Endometrium (tissue), 2 donors: ENCODE measurements at regions not wholly inside any gene's neighbourhood (a gene's known extent, or its start where the extent isn't known, plus 50 kb on each side); places are given as distances from the start of the nearest gene placed in this dataset.

Experiments
- FAIRE-seq: peaks from 2 replicates; lab custom pipeline; 2012; peaks lifted over from hg19 to GRCh38; lab: Jason Lieb, UNC
- donor health status: control.
- donor health status: control.

DNA sequence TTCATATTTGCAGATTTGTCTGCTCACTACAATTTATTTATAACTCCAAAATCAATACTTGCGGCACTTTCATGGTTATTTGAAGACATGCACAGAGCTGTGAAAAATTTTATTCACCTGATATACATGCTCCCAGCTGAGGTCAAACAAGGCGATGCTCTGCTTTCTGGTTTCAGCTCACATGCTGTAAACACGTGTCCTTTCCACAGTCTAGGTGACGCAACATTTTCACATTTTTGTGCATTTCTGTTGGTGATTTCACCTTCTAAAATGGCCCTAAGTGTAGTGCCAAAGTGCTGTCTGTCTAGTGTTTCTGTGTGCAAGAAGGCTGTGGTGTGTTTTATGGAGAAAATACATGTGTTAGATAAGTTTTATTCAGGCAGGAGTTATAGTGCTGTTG, 650.5 kb downstream of the RNF144B start:
- FAIRE-seq = no peak

DNA sequence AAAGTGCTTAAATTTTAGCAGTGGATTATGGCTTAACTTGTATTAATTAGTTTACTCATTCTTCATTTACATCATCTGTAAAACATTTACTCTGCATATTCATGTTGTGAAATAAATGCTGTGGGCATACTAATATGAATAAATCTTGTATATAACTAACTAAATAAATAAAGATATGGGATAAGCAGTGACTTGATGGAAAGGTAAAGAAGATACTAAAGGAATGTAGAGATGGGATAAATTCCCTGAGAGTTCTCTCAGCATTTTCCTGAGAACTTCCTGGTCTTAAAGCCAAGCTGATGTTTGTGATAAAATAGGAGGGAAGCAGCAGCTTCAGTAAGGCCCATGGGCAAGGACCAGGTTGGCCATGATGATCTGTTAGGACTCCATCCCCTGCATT, 652.1 kb downstream of the RNF144B start:
- FAIRE-seq = no peak

DNA sequence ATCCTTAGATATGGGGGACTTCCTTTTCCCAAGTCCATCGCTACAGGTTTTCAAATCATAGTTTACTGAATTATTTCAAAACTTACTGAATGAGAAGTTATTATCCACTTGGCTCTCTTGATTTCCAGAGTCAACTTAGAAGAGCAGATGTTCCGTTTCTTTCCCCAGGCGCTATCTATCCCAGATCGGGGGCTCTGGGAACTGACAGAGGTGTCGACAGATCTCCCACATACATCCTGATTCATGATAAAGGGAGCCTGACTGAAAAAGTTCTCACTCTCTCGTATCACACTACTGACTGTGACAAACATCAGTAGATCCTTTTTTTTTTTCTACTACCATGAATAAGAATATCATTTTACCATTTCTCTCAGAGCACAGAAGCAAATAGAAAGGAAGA, 654.8 kb downstream of the RNF144B start:
- FAIRE-seq = no peak

DNA sequence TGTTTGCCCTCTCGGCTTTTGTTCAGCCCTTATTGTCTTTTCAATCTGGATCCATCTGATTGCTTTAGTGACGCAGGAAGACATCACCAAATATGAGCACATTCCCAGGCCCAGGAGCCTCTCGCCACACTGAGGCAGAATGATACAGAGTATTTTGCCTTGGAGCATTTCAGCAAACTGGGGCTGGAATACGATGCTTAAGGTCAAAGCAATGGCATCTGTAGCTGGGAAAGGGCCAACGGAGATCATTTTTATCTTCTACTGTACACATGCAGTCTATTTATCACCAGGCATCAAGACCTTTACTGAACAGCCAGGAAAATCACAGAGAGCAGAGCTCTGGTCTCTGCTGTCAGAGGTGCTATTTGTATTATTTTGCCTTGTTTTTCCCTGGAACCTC, 655.3 kb downstream of the RNF144B start:
- FAIRE-seq = no peak

DNA sequence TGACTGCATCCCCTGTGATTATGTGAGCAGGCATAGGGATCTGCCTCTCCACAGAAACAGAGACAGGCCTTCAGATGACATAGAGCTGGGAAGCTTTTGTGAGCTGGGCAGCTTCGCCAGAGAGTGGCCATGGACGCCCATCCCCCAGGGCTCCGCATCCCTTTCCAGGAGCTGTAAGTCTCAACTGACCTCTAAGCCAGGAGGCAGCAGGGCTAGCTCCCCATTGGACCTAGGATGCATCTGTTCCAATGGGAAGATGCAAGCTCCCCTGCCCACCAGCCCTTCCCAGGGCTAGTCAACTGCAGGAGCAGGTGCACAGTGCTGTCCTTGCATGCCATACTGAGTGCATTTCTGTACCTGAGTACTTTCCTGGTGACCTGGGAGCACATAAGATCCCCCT, 663.6 kb downstream of the RNF144B start:
- FAIRE-seq = no peak

DNA sequence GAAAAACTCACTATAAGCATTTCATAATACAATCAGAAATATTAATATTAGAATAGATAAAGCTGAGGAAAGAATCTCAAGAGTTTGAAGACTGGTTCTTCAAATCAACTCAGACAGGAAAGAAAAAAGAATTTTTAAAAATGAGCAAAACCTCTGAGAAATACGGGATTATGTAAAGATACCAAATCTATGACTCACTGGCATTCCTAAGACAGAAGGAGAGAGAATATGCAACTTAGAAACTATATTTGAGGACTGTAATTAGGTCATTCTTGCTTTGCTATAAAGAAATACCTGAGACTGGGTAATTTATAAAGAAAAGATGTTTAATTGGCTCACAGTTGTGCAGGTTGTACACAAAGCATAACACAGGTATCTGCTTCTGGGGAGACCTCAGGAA, 665.1 kb downstream of the RNF144B start:
- no peak for FAIRE-seq

DNA sequence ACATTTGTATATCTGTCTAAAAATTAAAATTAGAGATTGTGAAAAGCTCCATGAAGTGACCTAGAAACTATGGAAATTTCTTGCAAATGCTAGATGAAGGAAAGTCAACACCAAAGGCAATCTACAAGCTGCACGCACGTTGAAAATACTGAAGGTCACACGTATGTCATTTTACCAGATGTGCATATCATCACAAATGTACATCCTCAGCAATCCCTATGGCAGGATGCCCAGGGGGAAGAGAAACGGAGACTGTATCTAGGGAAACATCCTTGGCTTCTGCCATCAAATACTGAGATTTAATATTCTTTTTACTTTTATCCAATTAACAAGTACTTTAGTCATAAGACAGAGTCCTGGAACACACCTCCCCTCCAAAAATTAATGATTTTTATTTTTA, 672.0 kb downstream of the RNF144B start:
- no peak for FAIRE-seq

DNA sequence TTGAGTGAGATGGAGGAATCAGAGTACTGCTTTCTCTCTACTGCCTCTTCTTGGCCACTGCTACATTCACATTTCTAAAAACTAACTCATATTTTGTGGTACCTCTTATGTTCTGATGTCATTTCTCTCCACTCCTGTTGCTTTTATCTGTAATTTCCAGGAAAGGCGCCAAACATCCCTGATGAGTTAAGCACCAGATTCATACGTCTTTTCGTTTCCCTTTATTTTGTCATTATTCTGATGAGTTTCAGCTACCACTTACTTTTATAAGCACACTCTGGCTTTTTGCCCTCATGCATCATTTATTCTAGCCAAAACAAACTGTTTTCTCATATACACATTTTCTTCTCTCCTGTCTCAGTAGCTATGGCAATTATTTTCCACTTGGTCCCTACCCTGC, 680.0 kb downstream of the RNF144B start:
- no peak for FAIRE-seq

DNA sequence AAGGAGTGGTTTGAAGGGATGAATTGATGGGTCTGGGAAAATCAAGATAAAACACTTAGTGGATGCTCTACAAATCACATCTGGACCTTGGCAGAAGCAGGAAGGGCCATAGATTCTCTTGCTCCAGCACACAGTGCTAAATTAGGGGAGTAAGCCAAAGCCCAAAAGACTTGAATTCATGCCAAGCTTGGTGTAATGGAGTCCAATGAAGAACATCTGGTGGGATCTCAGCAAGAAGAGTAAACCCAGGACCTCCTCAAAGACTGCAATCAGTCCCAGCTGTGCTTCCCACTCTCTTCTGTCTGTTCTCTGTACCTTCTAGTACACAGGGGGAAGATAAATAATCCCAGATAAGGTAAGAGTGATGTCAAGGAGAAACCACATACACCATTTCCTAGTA, 683.4 kb downstream of the RNF144B start:
- FAIRE-seq = no peak

DNA sequence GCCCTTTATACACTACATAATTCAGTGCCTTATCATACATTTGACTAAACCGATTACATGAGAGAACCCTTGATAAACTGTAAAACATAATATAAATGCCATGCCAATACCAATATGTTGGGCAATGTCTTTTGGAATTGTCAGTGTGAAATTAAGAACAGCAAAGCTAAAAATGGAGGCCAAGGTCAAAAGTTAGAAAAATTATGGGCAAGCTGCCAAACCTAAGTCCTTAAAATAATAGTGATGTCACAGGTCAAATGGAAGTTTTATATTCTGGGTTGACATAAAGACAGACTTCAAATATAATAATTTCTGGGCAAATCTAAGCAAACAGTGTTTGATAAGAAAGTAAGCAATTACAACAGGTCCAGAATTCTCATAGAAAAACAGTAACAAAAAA, 696.7 kb downstream of the RNF144B start:
- no peak for FAIRE-seq

DNA sequence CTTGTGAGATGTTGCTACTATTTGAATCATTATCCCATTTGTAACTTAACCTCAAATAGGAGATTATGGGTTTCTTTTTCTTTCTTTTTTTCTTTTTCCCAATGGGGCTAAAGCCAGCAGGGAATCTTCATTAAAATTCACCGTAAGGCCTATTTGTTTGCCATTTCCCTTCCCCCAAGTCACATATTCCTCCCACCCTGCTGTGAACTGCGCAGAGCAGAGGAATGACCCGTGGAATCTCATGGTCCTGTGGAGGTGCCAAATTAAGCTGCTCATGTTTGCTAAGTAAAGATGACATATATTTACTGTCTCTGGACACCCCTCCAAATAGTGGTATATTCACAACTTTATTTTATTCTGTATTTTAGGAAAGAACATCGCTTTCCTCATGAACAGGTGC, 699.3 kb downstream of the RNF144B start:
- no peak for FAIRE-seq

DNA sequence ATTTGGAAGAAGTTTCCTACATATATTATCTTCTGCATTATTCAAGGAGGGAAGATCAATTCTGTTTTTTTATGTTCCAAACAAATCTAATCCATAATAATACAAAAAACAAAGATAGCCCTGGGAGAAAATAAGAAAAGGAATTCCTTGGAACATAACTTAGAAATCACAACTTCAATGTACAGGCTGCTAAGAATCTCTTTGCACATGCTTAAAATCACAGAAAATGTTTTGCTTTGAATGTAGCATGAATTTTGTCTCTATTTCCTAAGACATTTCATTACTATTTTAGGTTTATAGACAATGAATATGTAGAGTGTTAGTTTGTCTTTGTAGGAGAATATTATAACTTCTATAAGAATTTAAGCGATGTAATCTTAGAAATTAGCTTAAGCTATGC, 700.1 kb downstream of the RNF144B start:
- FAIRE-seq = no peak

DNA sequence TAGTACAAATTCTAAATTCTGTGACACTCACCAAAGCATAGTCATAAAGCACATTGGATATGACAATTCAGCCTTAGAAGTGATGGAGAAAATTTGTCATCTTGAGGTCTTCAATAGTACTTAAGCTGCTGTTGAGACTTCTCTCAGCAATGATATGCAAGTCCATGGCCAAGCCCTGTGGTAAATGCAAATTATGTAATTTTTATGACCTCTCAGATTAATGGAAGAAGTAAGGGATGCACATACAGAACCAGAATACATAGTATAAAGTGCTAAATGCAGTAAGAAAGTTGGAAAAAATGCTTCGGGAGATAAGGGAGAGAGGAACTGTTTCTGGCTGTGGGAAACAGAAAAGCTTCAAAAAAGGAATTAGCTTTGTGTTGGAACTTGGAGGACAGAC, 700.7 kb downstream of the RNF144B start:
- no peak for FAIRE-seq

DNA sequence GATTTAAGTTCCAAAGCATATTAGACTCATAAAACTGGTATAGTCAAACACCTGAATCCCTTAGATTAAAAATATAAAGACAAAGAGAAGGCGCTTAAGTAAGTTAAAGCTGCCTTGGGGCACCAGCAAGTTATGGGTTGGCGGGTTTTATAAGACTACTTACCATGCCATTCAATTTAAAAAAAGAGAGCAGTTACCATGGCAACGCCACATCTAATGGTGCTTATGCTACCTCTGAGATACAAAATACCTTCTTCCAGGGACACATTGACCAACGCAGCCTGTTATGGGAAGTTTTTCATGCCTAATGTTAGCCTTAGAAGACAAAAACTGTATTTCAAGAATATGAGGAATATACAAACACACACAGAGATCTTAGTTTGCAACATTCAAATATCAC, 713.6 kb downstream of the RNF144B start:
- FAIRE-seq = no peak

DNA sequence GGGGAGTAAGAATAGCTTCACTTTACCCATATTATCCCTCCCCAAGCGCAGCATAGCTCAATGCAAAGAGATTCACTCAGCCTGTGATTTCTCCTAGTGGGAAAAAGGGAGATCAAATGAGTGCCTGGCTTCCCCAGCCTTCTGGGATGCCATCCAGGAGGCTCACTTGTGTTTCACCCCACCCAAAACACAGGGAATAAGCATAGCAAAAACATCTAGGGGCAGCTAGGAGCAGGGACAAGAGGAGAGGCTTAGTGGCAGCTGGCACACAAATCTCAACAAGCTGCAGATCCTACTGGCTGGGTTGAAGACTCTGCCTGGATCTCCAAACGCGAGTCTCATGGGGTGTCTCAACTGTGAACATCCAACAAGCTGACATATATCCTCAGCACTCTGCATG, 715.8 kb downstream of the RNF144B start:
- FAIRE-seq = no peak

DNA sequence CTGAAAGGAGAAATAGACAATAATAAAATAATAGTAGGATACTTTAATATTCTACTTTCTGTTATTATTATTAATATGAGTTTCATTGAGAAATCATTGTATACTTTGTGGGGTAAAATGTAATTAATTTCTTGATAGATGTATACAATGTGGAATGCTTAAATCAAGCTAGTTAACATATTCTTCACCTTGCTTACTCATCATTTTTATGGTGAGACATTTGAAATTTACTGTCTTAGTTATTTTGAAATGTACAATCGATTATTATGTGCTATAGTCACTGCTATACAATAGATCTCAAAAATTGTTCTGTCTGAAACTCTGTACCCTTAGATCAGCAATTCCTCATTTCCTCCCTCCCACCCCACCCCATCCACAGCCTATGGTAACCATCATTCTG, 720.3 kb downstream of the RNF144B start:
- no peak for FAIRE-seq

DNA sequence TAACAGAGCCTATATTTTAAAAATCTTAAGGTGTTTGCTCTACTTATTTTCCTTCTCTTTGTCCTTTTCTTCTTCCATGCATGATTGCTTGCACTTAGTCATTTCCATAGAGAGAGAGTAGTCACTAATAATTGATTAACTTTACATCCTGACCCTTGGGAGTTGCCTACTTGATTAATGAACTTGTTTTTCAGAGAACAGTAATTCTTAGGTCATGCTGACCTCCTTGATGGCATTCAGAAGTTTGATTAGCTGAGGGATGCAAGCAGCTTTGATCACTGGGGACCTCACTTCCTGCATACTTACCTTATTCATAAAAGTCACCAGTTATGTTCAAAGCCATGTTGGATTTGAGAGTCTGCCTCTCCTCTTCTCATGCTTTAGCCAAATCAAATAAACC, 715.6 kb upstream of the ID4 start:
- no peak for FAIRE-seq

DNA sequence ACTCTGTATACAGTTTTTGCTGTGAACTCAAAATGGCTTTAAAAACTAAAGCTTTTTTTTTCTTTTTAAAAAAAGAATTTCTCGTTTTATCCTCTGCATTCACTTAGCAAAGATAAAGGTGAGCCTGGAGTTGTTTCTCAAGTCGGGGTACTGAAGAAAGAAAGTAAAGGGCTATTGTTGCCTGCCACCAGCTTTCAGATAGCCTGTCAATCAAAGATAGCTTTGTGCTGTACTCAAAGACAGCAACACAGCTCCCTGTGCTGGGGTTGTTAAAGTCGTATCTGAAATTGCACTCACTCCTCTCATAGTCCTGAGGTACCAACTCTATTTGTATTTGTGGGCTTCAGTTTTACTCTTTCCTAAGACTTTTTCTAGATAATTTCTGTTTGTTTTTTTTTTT, 710.1 kb upstream of the ID4 start:
- no peak for FAIRE-seq

DNA sequence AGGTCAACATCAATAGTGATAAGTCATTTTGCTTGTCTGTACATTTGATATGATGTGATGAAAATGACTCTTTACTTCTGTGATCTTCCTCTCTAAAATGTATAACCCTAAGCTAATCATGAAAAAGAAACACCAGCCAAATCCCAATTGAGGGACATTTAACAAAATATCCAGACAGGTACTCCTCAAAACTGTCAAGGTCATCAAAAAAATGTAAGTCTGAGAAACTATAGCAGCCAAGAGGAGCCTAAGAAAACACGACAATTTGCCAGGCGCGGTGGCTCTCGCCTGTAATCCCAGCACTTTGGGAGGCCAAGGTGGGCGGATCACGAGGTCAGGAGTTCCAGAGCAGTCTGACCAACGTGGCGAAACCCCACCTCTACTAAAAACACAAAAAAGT, 708.5 kb upstream of the ID4 start:
- no peak for FAIRE-seq

DNA sequence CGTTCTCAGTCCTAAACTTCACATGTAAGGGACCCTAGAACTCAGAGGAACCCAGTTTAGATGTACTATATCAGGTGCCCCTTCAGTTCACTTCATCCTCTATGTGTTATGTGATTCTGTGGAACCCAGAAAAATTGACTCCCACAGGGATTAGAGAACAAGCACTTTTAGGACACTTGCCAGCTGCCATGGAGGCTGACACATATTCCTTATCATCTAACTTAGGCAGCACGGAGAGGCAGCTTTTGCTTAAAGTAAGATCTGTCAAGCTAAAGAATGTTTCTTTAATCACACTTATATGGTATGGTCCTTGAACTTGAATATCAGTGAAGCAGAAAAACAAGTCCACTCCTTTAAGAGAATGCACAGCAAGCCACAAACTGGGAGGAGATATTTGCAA, 701.5 kb upstream of the ID4 start:
- no peak for FAIRE-seq

DNA sequence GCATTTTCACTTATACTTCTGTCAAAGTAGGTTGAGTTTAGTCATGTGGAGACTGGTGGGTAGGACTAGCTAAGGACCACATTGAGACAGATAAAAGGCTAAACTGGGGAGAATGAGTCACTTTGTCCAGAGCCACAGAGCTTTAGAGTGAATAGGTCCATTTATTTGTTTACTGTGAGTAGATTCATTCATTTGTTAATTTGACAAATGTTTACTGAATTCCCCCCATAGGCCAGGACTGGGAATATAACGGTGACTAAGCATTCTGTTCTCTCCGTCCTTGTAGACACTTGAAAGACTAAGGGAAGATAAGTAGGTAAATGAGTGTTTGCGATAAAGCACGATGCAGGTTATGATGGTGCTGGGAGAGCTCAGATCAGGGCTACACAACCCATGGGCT, 699.7 kb upstream of the ID4 start:
- FAIRE-seq = no peak

DNA sequence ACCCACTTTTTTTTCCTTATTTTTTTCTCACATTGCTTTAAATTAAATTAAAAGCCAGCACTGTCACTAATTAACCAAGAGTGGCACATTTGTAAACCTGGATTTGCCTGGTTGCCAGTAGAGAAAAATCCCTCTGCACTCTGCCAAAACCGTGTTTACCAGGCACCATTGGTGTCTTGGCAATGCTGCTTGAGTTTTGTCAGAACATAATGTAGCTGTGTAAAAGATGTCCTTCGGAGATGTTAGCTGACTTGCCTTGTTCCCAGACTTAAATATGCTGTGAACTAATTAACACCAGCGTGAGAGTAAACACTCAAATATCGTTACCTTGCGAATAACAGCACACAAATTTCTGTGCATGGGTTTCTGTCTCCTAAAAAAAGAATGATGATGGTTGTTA, 694.9 kb upstream of the ID4 start:
- FAIRE-seq = no peak

DNA sequence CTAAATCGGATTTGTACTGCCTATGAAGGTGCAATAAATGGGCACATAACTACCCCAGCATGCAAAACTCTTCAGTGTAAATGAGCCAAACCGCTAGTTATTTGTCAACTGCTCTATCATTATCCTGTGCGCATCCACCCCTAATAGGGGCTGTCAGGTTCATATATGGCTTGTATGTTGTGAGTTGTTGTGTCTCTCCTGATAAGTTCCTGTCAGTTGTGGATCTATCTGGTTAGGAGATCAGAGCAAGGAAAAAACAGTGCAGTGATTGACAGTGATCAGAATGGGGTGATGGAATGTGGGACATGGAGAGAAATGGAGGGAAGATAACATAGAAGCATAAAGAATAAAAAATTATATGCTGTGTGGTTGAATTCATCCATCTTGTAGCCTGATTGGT, 686.9 kb upstream of the ID4 start:
- FAIRE-seq = no peak

DNA sequence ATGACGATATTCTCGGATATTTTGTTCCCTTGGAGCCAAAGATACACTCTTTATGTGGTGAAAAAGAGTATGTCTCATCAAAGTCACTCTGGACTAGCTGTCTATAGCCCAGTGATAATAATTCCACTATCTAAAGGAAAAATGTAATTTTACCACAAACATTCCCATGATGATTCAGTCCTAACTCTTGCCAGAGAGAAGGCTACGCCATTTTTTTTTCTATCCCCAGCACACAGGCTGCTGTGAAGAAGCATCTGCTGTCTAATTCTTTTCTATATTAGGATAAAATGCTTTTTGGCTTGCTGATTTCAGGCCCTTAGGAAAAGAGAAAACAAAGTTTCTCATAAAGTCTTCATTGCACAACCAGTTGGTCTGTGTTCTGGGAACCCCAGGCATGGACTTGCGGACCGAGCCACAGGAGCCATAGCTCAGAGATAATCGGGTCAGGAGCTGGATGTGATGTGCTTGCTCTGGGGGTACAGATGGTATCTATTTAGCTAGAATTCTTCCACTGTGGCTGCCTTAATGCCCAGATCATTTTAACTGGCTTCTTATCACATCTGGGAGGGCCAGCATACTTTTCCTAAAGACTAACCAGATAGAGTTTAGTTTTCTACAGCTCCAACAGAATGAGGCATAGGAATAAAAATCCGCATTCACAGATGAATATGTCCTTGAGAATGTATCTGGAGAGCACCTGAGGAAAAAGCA, 683.7 kb upstream of the ID4 start:
- no peak for FAIRE-seq

DNA sequence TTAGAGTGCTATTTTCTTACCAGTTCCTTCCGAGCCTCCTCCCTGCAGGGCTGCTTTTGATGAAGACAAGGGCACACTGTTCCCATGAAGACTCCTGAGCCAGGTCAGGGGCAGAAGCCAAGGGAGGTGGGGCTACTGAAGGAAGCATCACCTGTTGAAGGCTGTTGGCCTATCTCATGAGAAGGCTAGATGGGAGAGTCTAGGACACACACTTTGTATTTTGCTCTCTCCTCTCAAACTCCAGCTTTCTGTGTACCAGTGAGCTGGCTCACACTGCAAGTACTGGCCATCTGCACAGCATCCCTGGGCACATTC, 683.2 kb upstream of the ID4 start:
- no peak for FAIRE-seq
